Peyer's patch (tissue), 4 donors: ENCODE measurements at regions not wholly inside any gene's neighbourhood (a gene's known extent, or its start where the extent isn't known, plus 50 kb on each side); places are given as distances from the start of the nearest gene placed in this dataset.

Source experiments
- DNase-seq, 3 donors: peaks; one replicate each; pipeline ENCODE4 v3.0.0-alpha.2; 2017 to 2019
- H3K27ac ChIP-seq, 4 donors: fragments of 200-600 bp; sonication (generic); one replicate each; pipeline ENCODE4 v1.5.1; 2016 to 2019
- H3K27me3 ChIP-seq, 2 donors: fragments of 200-600 bp; sonication (generic); one replicate each; pipeline ENCODE4 v1.5.1; 2019
- H3K36me3 ChIP-seq, 3 donors: fragments of 200-600 bp; sonication (generic); one replicate each; pipeline ENCODE4 v1.5.1; 2016 to 2019
- H3K4me1 ChIP-seq, 4 donors: fragments of 200-600 bp; sonication (generic); one replicate each; pipeline ENCODE4 v1.5.1; 2016 to 2019
- H3K4me3 ChIP-seq, 4 donors: fragments of 200-600 bp; sonication (generic); 1 replicate in 3 of 4; 2 replicates in 1 of 4; pipeline ENCODE4 v1.5.1; 2016 to 2019; ENCODE audit warnings: mild to moderate bottlenecking in 1 of 4
- H3K9me3 ChIP-seq, 4 donors: fragments of 200-600 bp; sonication (generic); one replicate each; pipeline ENCODE4 v1.5.1; 2016 to 2019; ENCODE audit warnings: mild to moderate bottlenecking in 1 of 4
- CTCF ChIP-seq, 6 experiments: fragments of 450-650 bp in 4 of 6; fragments of 200-600 bp in 2 of 6; sonication (generic) in 1 of 6; IDR thresholded peaks; one replicate each; pipeline ENCODE4 v1.5.1; 2017 to 2019; ENCODE audit warnings: antibody characterized with exemption in 6 of 6, mild to moderate bottlenecking in 3 of 6, moderate library complexity in 1 of 6
- POLR2A ChIP-seq, 2 donors: fragments of 450-650 bp; IDR thresholded peaks; one replicate each; pipeline ENCODE4 v1.5.1; 2017; ENCODE audit warnings: antibody characterized with exemption in 2 of 2, mild to moderate bottlenecking in 2 of 2, moderate library complexity in 2 of 2

- no peaks in the 10 kb centered on the region for H3K9me3 ChIP-seq
- DNase-seq: no peak
- H3K27me3 ChIP-seq: no peaks in the 10 kb centered on the region
- no peak overlapping the region for H3K4me3 ChIP-seq
- H3K4me1 ChIP-seq: no peaks in the 10 kb centered on the region
- no peaks in the 10 kb centered on the region for H3K36me3 ChIP-seq
- TF ChIP-seq POLR2A (IDR thresholded peaks at IDR 0.05): no peak
- TF ChIP-seq CTCF (IDR thresholded peaks at IDR 0.05): no peak
- H3K27ac ChIP-seq: no peak overlapping the region
Observed at GRCh38 chr16:80875616-80876015, 71.2 kb upstream of the CDYL2 start.

GRCh38 chr16:80874925-80875324 is 70.5 kb upstream of the CDYL2 start:
- no peak for DNase-seq
- H3K4me3 ChIP-seq: no peak overlapping the region
- no peaks in the 10 kb centered on the region for H3K9me3 ChIP-seq
- no peaks in the 10 kb centered on the region for H3K36me3 ChIP-seq
- TF ChIP-seq POLR2A (IDR thresholded peaks at IDR 0.05) (no peak), CTCF (IDR thresholded peaks at IDR 0.05) (no peak)
- no peak overlapping the region for H3K27ac ChIP-seq
- no peaks in the 10 kb centered on the region for H3K27me3 ChIP-seq
- H3K4me1 ChIP-seq: no peaks in the 10 kb centered on the region

GRCh38 chr16:80862160-80862705 is 57.8 kb upstream of the CDYL2 start:
- no peak overlapping the region for H3K4me3 ChIP-seq
- H3K4me1 ChIP-seq: no peaks in the 10 kb centered on the region
- H3K27me3 ChIP-seq: no peaks in the 10 kb centered on the region
- H3K9me3 ChIP-seq: no peaks in the 10 kb centered on the region
- no peaks in the 10 kb centered on the region for H3K36me3 ChIP-seq
- DNase-seq: no peak
- no peak overlapping the region for H3K27ac ChIP-seq
- TF ChIP-seq CTCF (IDR thresholded peaks at IDR 0.05) (no peak), POLR2A (IDR thresholded peaks at IDR 0.05) (no peak)
